Kidney (tissue), 13 donors: ENCODE measurements at regions not wholly inside any gene's neighbourhood (a gene's known extent, or its start where the extent isn't known, plus 50 kb on each side); places are given as distances from the start of the nearest gene placed in this dataset.

Experiments
- DNase-seq, 5 donors: peaks; one replicate each; pipeline ENCODE4 v3.0.0-alpha.2; 2013 to 2020
- FAIRE-seq: peaks from 2 replicates; lab custom pipeline; 2012; peaks lifted over from hg19 to GRCh38; lab: Jason Lieb, UNC
- H3K27ac ChIP-seq, 2 donors: one replicate each; pipeline ENCODE4 v1.7.0; 2013; ENCODE audit warnings: low read depth in 2 of 2, low read length in 2 of 2, inconsistent platforms in 1 of 2
- H3K27me3 ChIP-seq: one replicate; pipeline ENCODE4 v1.7.1; 2013; ENCODE audit warnings: low read length, inconsistent platforms; ENCODE audit not compliant: control insufficient read depth, insufficient read depth
- H3K36me3 ChIP-seq, 3 donors: one replicate each; pipeline versions ENCODE4 v1.7.0 to v1.7.1; 2013; ENCODE audit warnings: low read length in 3 of 3, control low read depth in 1 of 3, inconsistent platforms in 1 of 3; ENCODE audit not compliant: insufficient read depth in 3 of 3, control insufficient read depth in 2 of 3
- H3K4me1 ChIP-seq, 3 donors: one replicate each; pipeline versions ENCODE4 v1.7.0 to v1.7.1; 2013; ENCODE audit warnings: low read length in 3 of 3, inconsistent platforms in 1 of 3, low read depth in 1 of 3; ENCODE audit not compliant: control insufficient read depth in 2 of 3, insufficient read depth in 2 of 3
- H3K4me3 ChIP-seq, 3 donors: one replicate each; pipeline versions ENCODE4 v1.7.0 to v1.8.1; 2013; ENCODE audit warnings: low read length in 3 of 3, control low read depth in 1 of 3, inconsistent platforms in 1 of 3
- H3K9ac ChIP-seq, 3 donors: one replicate each; pipeline versions ENCODE4 v1.7.0 to v1.7.1; 2013; ENCODE audit warnings: low read length in 3 of 3, control low read depth in 1 of 3, inconsistent platforms in 1 of 3
- H3K9me3 ChIP-seq, 3 donors: one replicate each; pipeline versions ENCODE4 v1.7.0 to v1.7.1; 2013; ENCODE audit warnings: low read length in 3 of 3, control low read depth in 1 of 3, inconsistent platforms in 1 of 3; ENCODE audit not compliant: control insufficient read depth in 2 of 3, insufficient read depth in 1 of 3
- CTCF ChIP-seq: IDR thresholded peaks from 3 replicates; pipeline ENCODE4 v1.5.1; 2012; ENCODE audit warnings: mild to moderate bottlenecking, moderate library complexity, borderline replicate concordance; ENCODE audit not compliant: insufficient read depth; ENCODE audit errors: extremely low read depth
- intact Hi-C: fragments of 100-400 bp; cut with DNase I; formaldehyde crosslinking; loops from one replicate; pipeline ENCODE4 v1.11.1; 2022
- donor health status: control.
- donor health status: control.
- donor health status: control.
- donor health status: control.
- donor health status: control.
- donor health status: DM: yes; HTN: yes; CAD: no.
- donor health status: Normal renal cell carcinoma (clear cell type).

- Histone ChIP-seq H3K36me3 (no peaks in the 10 kb centered on the region), H3K4me1 (no peaks in the 10 kb centered on the region), H3K4me3 (no peak overlapping the region), H3K9me3 (no peaks in the 10 kb centered on the region), H3K27ac (no peak overlapping the region), H3K9ac (no peak overlapping the region), H3K27me3 (no peaks in the 10 kb centered on the region)
- no peak for TF ChIP-seq CTCF
- DNase-seq (no peak), FAIRE-seq (no peak)
- intact Hi-C loops = no loop called here
Measured at GRCh38 chr12:102344691-102345090, 135.7 kb downstream of the IGF1 start.

- no peaks in the 10 kb centered on the region for H3K4me1 ChIP-seq
- DNase-seq (no peak), FAIRE-seq (no peak)
- intact Hi-C loops = no loop called here
- no peak overlapping the region for H3K4me3 ChIP-seq
- H3K9me3 ChIP-seq = no peaks in the 10 kb centered on the region
- no peaks in the 10 kb centered on the region for H3K27me3 ChIP-seq
- TF ChIP-seq CTCF = no peak
- no peaks in the 10 kb centered on the region for H3K36me3 ChIP-seq
- H3K9ac ChIP-seq = no peak overlapping the region
- no peak overlapping the region for H3K27ac ChIP-seq
Measured at GRCh38 chr12:102343361-102344121, 136.8 kb downstream of the IGF1 start.

GRCh38 chr12:102342281-102343006, 137.9 kb downstream of the IGF1 start:
- H3K4me3 ChIP-seq = no peak overlapping the region
- H3K27me3 ChIP-seq = no peaks in the 10 kb centered on the region
- H3K4me1 ChIP-seq = no peaks in the 10 kb centered on the region
- TF ChIP-seq CTCF = no peak
- no peaks in the 10 kb centered on the region for H3K9me3 ChIP-seq
- no peaks in the 10 kb centered on the region for H3K36me3 ChIP-seq
- FAIRE-seq (no peak), DNase-seq (no peak)
- no peak overlapping the region for H3K27ac ChIP-seq
- intact Hi-C loops = no loop called here
- H3K9ac ChIP-seq = no peak overlapping the region
